Sigmoid colon (tissue), 4 donors: ENCODE measurements at regions not wholly inside any gene's neighbourhood (a gene's known extent, or its start where the extent isn't known, plus 50 kb on each side); places are given as distances from the start of the nearest gene placed in this dataset.

Source experiments
- CTCF ChIP-seq, 4 experiments: fragments of 450-650 bp in 3 of 4; fragments of 200-600 bp in 1 of 4; IDR thresholded peaks; one replicate each; pipeline ENCODE4 v1.5.1; 2016 to 2019; ENCODE audit warnings: antibody characterized with exemption in 4 of 4, mild to moderate bottlenecking in 3 of 4, moderate library complexity in 2 of 4
- EP300 ChIP-seq, 4 donors: sonication (generic); formaldehyde crosslinking; IDR thresholded peaks; one replicate each; pipeline ENCODE4 v1.6.1; 2017; ENCODE audit warnings: antibody characterized with exemption in 4 of 4
- POLR2A ChIP-seq, 2 donors: fragments of 450-650 bp; IDR thresholded peaks; one replicate each; pipeline ENCODE4 v1.6.1; 2016; ENCODE audit warnings: antibody characterized with exemption in 2 of 2, mild to moderate bottlenecking in 2 of 2, moderate library complexity in 2 of 2

- TF ChIP-seq POLR2A (IDR thresholded peaks at IDR 0.05) (no peak), EP300 (IDR thresholded peaks at IDR 0.05) (no peak), CTCF (IDR thresholded peaks at IDR 0.05) (no peak)
Observed at GRCh38 chr13:27678306-27679040, 56.8 kb downstream of the POLR1D start.
